A549 (cell line): ENCODE measurements at regions not wholly inside any gene's neighbourhood (a gene's known extent, or its start where the extent isn't known, plus 50 kb on each side); places are given as distances from the start of the nearest gene placed in this dataset.
A peak's percentile ranks its signal among the peaks of the same experiment; 100 is the strongest.

Source experiments
- ATAC-seq, 2 experiments: fragments of 200-7000 bp in 1 of 2; fragments of >200 bp in 1 of 2; cut with Nextera tagmentation in 1 of 2; cut with Tn5 transposase in 1 of 2; 3 replicates each; pipeline versions ENCODE4 v1.8.0 to v1.9.1; 2018 to 2020; ENCODE audit warnings: mild to moderate bottlenecking in 1 of 2, moderate library complexity in 1 of 2
- CTCF ChIA-PET: fragments of 300-600 bp; sonication (Branson Sonifier 250); formaldehyde crosslinking; extraction: SDS; loops from one replicate; lab custom pipeline; 2021; ENCODE audit warnings: antibody characterized with exemption, inconsistent platforms; lab: Yijun Ruan, JAX
- POLR2A ChIA-PET: fragments of 350-600 bp; formaldehyde crosslinking; extraction: SDS; loops from one replicate; lab custom pipeline; 2021; ENCODE audit warnings: antibody characterized with exemption, inconsistent platforms; lab: Yijun Ruan, JAX
- DNase-seq, 2 experiments: peaks; one replicate each; pipeline versions ENCODE4 v3.0.0 to v3.0.0-alpha.2; 2011 to 2016; ENCODE audit warnings: low read depth in 1 of 2, low spot score in 1 of 2
- FAIRE-seq: peaks from 2 replicates; lab custom pipeline; 2011; peaks lifted over from hg19 to GRCh38; lab: Jason Lieb, UNC
- H3K27ac ChIP-seq, 2 experiments: fragments of >200 bp; sonication (Bioruptor Twin); formaldehyde crosslinking; 3 replicates each; pipeline ENCODE4 v1.5.1; 2016 to 2017
- H3K4me1 ChIP-seq: fragments of >200 bp; sonication (Bioruptor Twin); formaldehyde crosslinking; 3 replicates; pipeline ENCODE4 v1.6.1; 2016
- H3K4me2 ChIP-seq: fragments of >200 bp; sonication (Bioruptor Twin); formaldehyde crosslinking; 3 replicates; pipeline ENCODE4 v1.6.1; 2016
- H3K4me3 ChIP-seq: fragments of >200 bp; sonication (Bioruptor Twin); formaldehyde crosslinking; 3 replicates; pipeline ENCODE4 v1.5.1; 2016
- H3K9me3 ChIP-seq: fragments of >200 bp; sonication (Bioruptor Twin); formaldehyde crosslinking; 3 replicates; pipeline ENCODE4 v1.6.1; 2016
- BHLHE40 ChIP-seq: IDR thresholded peaks from 2 replicates; pipeline ENCODE4 v1.6.1; 2012; ENCODE audit warnings: low read depth, low read length, inconsistent platforms
- CBX2 ChIP-seq: fragments of 200-600 bp; sonication (generic); IDR thresholded peaks from 2 replicates; pipeline ENCODE4 v1.6.1; 2016; ENCODE audit warnings: low read depth, mild to moderate bottlenecking, borderline replicate concordance
- CEBPB ChIP-seq, 2 experiments: fragments of >200 bp in 1 of 2; sonication (Bioruptor Twin) in 1 of 2; formaldehyde crosslinking in 1 of 2; IDR thresholded peaks; 2 replicates each; pipeline ENCODE4 v1.6.1; 2012 to 2016
- EHF ChIP-seq: fragments of 250-450 bp; sonication (Bioruptor Pico); IDR thresholded peaks from 2 replicates; pipeline ENCODE4 v1.5.0; 2020; ENCODE audit warnings: mild to moderate bottlenecking
- ESRRA ChIP-seq: fragments of 150-350 bp; IDR thresholded peaks from 2 replicates; pipeline ENCODE4 v1.6.1; 2014; ENCODE audit warnings: mild to moderate bottlenecking, low read length, borderline replicate concordance
- FOXS1 ChIP-seq: fragments of 250-450 bp; sonication (Bioruptor Pico); IDR thresholded peaks from 2 replicates; pipeline ENCODE4 v1.5.0; 2020; ENCODE audit warnings: mild to moderate bottlenecking, moderate library complexity
- GATA3 ChIP-seq: IDR thresholded peaks from 2 replicates; pipeline ENCODE4 v1.6.1; 2012; ENCODE audit warnings: borderline replicate concordance
- HOXA7 ChIP-seq: fragments of 250-450 bp; sonication (Bioruptor Pico); IDR thresholded peaks from 2 replicates; pipeline ENCODE4 v1.5.0; 2020; ENCODE audit warnings: mild to moderate bottlenecking, moderate library complexity
- JUNB ChIP-seq: fragments of >200 bp; sonication (Bioruptor Twin); formaldehyde crosslinking; IDR thresholded peaks from 2 replicates; pipeline ENCODE4 v1.6.1; 2016
- KDM5A ChIP-seq: fragments of 200-600 bp; sonication (generic); IDR thresholded peaks from 2 replicates; pipeline ENCODE4 v1.6.1; 2016; ENCODE audit warnings: antibody characterized with exemption, mild to moderate bottlenecking
- MAFK ChIP-seq: fragments of 450-650 bp; IDR thresholded peaks from 2 replicates; pipeline ENCODE4 v1.6.1; 2014; ENCODE audit not compliant: partially characterized antibody
- NFE2L2 ChIP-seq: fragments of 150-350 bp; conservative IDR thresholded peaks from 2 replicates; pipeline ENCODE4 v1.6.1; 2014; ENCODE audit warnings: low read length
- PHF8 ChIP-seq: fragments of 200-600 bp; sonication (generic); IDR thresholded peaks from 2 replicates; pipeline ENCODE4 v1.6.1; 2016; ENCODE audit warnings: low read depth, mild to moderate bottlenecking, antibody characterized with exemption, moderate library complexity, borderline replicate concordance
- POLR2A ChIP-seq: IDR thresholded peaks from 2 replicates; pipeline ENCODE4 v1.6.1; 2012; ENCODE audit warnings: mild to moderate bottlenecking, low read length
- POLR2AphosphoS2 ChIP-seq: conservative IDR thresholded peaks from 2 replicates; pipeline ENCODE4 v1.6.1; 2012; ENCODE audit warnings: low read length, improper control_type of control experiment, inconsistent platforms
- RAD21 ChIP-seq, 2 experiments: fragments of >200 bp in 1 of 2; sonication (Bioruptor Twin) in 1 of 2; formaldehyde crosslinking in 1 of 2; IDR thresholded peaks in 1 of 2; conservative IDR thresholded peaks in 1 of 2; 2 replicates in 1 of 2; 3 replicates in 1 of 2; pipeline ENCODE4 v1.6.1; 2012 to 2018; ENCODE audit warnings: inconsistent platforms in 1 of 2
- RARB ChIP-seq: fragments of 250-450 bp; sonication (Bioruptor Pico); IDR thresholded peaks from 2 replicates; pipeline ENCODE4 v1.8.0; 2021; ENCODE audit warnings: mild to moderate bottlenecking, moderate library complexity
- RFX5 ChIP-seq: fragments of 450-650 bp; IDR thresholded peaks from 2 replicates; pipeline ENCODE4 v1.7.1; 2014; ENCODE audit warnings: antibody characterized with exemption, mild to moderate bottlenecking, moderate library complexity
- SMC3 ChIP-seq: fragments of >200 bp; sonication (Bioruptor Twin); formaldehyde crosslinking; IDR thresholded peaks from 3 replicates; pipeline ENCODE4 v1.6.1; 2018; ENCODE audit warnings: inconsistent platforms
- SREBF2 ChIP-seq: fragments of 450-650 bp; IDR thresholded peaks from 2 replicates; pipeline ENCODE4 v1.6.1; 2014; ENCODE audit warnings: mild to moderate bottlenecking, moderate library complexity
- TFCP2L1 ChIP-seq: fragments of 250-450 bp; sonication (Bioruptor Pico); IDR thresholded peaks from 2 replicates; pipeline ENCODE4 v1.5.0; 2021; ENCODE audit warnings: mild to moderate bottlenecking
- WGBS: methylation state at CpG from one replicate; pipeline ENCODE4 v1.1.6; 2017; ENCODE audit errors: missing lambda C conversion rate; 5-methylcytosine and 5-hydroxymethylcytosine counted together
- TF ChIP-seq, protein P1 (sequence below): fragments of >200 bp; sonication (Bioruptor Twin); formaldehyde crosslinking; IDR thresholded peaks from 2 replicates; pipeline ENCODE4 v1.6.1; 2016
- TF ChIP-seq, protein P2 (sequence below): IDR thresholded peaks from 2 replicates; pipeline ENCODE4 v1.6.1; 2012
- TF ChIP-seq, protein P3 (sequence below): IDR thresholded peaks from 2 replicates; pipeline ENCODE4 v1.6.1; 2012

DNA sequence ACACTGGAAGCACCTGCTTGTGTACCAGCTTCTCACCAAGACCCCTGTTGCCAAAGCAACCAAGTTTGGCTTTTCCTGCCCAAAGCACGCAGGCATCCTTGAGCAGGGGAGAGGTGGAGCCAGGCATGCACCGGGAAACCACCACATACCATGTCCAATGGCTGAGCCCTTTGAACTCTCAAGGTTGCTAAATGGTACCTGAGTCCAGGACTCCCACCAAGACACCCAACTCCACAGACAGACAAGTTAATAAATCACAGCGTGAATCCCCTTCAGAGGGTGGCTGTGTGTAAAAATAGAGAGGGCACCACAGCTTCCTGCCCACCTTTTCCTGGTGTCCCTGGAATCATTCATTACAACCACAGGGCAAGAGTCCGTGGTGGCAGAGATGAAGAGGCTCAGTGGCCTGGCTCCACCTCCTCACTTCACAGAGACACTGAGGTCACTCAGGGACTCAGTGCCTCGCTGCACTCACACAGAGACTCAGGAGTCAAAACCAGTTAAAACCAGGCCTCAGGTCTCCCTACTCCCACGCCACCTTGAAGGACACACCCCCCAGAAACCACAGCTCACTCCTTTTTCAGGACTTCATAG lies 143.7 kb downstream of the C5orf15 start:
- WGBS: 59% methylated on average over 6 of the region's 6 CpGs
- FAIRE-seq: no peak

DNA sequence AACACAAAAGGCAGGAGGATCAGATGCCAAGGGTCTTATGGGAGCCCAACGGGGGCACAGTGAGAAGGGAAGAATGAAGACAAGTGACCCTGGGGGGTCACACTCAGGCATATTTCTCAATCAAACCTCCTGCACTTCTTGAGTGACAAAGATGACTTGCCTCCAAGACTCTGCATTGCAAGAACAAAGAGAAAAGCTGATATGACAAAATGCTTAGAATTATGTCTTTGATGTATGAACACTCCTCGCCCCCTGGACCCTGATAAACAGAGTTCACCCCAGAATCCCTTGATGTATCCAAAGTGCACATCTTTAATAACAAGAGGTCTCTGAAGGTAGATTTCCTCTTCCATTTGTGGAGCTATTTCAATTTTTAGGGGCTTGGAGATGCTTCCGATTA lies 146.5 kb downstream of the C5orf15 start:
- POLR2A ChIA-PET: no interaction called here
- H3K27ac ChIP-seq: no peak overlapping the region
- CTCF ChIA-PET: interaction anchor here (0.8 to 2.5 kb wide), 2 partner anchors 47 to 398 kb away, joined by 3 to 10 read pairs; no protein-coding TSS in a partner anchor
- no peaks in the 10 kb centered on the region for H3K9me3 ChIP-seq
- TF ChIP-seq RAD21 (conservative IDR thresholded peaks at IDR 0.05 in 1 of 2, IDR thresholded peaks at IDR 0.05 in 1 of 2): no peak
- TF ChIP-seq FOXS1 (CRISPR knock-in tag): no peak
- TF ChIP-seq POLR2AphosphoS2: no peak
- TF ChIP-seq MAFK: peak; percentile 59
- TF ChIP-seq, protein P1, sequence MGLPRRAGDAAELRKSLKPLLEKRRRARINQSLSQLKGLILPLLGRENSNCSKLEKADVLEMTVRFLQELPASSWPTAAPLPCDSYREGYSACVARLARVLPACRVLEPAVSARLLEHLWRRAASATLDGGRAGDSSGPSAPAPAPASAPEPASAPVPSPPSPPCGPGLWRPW: no peak
- TF ChIP-seq, all 56 proteins: peak for 1
- Histone ChIP-seq H3K4me3 (no peak overlapping the region), H3K4me1 (peaks cover 20% of the 10 kb centered on the region), H3K4me2 (no peak overlapping the region)
- ATAC-seq (no peak), DNase-seq (no peak), FAIRE-seq (no peak)
- WGBS: 47% methylated on average over 3 of the region's 3 CpGs

More for the DNA sequence above, 143.7 kb downstream of the C5orf15 start:
- CTCF ChIA-PET: interaction anchor here (1.0 to 2.4 kb wide), 2 partner anchors 44 to 401 kb away, joined by 5 to 12 read pairs; no protein-coding TSS in a partner anchor
- TF ChIP-seq JUNB: no peak
- no peak for TF ChIP-seq EHF
- TF ChIP-seq ESRRA: no peak
- TF ChIP-seq NFE2L2: no peak
- TF ChIP-seq CBX2: no peak
- DNase-seq: no peak
- H3K27ac ChIP-seq: no peak overlapping the region
- POLR2A ChIA-PET: no interaction called here
- H3K4me2 ChIP-seq: no peak overlapping the region
- H3K4me1 ChIP-seq: peaks cover 8% of the 10 kb centered on the region; the same call in 1 of the 3 replicates
- ATAC-seq: no peak
- H3K9me3 ChIP-seq: no peaks in the 10 kb centered on the region
- H3K4me3 ChIP-seq: no peak overlapping the region

DNA sequence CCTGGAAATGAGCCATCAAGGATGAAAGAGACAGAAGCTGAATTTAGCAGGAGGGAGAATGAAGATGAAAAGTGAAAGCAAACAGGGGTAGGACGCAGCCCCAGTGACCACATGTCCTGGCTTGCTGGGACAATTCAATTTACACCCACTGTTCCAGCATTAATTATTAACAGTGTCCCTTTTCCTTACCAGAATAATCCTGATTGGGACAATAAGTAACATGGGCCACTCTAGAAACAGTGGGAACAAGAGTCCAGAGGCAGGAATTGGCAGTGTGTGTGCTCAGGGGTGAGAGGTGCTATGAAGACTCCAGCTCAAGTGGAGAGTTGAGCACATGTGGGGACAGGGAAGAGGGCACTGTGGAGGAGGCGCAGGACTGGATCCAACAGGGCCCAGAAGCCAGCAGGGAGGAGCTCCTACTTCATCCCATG lies 147.1 kb downstream of the C5orf15 start:
- ATAC-seq (no peak), FAIRE-seq (no peak), DNase-seq (no peak)
- H3K9me3 ChIP-seq: no peaks in the 10 kb centered on the region
- ChIA-PET CTCF (interaction anchor here (0.6 to 2.5 kb wide), 4 partner anchors 8 to 397 kb away, joined by 3 to 10 read pairs (median 4); no protein-coding TSS in a partner anchor), POLR2A (no interaction called here)
- H3K4me3 ChIP-seq: no peak overlapping the region
- H3K4me2 ChIP-seq: peak overlapping the region; percentile 15; the same call in 1 of the 3 replicates
- 83% methylated on average over 2 of the region's 2 CpGs for WGBS
- no peak for TF ChIP-seq ESRRA
- H3K4me1 ChIP-seq: peaks cover 20% of the 10 kb centered on the region
- H3K27ac ChIP-seq: 0 out of 6 replicates have a peak overlapping the region, but pooled peaks of 1 of the 2 experiments have one; percentile 1

DNA sequence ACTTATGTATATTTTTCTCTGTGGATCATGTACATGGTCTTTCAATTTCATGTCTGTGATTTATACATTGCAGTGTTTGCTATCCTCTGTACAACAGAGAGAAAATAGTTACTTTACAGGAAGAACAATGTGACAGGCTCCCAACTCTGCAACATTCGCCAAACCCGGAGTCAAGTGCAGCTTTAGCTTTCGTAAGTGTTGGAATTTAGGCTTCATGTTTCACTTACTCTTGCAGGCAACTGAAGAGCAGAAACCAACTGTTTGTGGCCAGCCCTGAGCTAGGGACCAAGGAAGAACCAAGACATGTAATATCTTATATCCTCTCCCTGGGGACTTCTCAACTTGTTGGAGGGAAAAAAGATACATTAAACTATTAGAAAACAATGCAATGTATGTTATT lies 147.9 kb downstream of the C5orf15 start:
- DNase-seq: no peak
- Histone ChIP-seq H3K4me1 (peaks cover 20% of the 10 kb centered on the region), H3K27ac (no peak overlapping the region)
- TF ChIP-seq JUNB: no peak
- TF ChIP-seq SREBF2: no peak
- no peak for TF ChIP-seq FOXS1 (CRISPR knock-in tag)
- no peak for TF ChIP-seq RARB (CRISPR knock-in tag)
- TF ChIP-seq CEBPB (IDR thresholded peaks at IDR 0.05): no peak
- TF ChIP-seq CBX2: no peak
- TF ChIP-seq, protein P1: no peak
- no peak for TF ChIP-seq PHF8
- TF ChIP-seq, all 56 proteins: peak for 0
- no peak overlapping the region for H3K4me2 ChIP-seq
- ATAC-seq (no peak), FAIRE-seq (no peak)
- no peaks in the 10 kb centered on the region for H3K9me3 ChIP-seq
- ChIA-PET CTCF (interaction anchor here (0.9 to 2.5 kb wide), 2 partner anchors 8 to 49 kb away, joined by 3 to 10 read pairs; no protein-coding TSS in a partner anchor), POLR2A (no interaction called here)
- WGBS: 89% methylated on average over 3 of the region's 3 CpGs
- H3K4me3 ChIP-seq: no peak overlapping the region

DNA sequence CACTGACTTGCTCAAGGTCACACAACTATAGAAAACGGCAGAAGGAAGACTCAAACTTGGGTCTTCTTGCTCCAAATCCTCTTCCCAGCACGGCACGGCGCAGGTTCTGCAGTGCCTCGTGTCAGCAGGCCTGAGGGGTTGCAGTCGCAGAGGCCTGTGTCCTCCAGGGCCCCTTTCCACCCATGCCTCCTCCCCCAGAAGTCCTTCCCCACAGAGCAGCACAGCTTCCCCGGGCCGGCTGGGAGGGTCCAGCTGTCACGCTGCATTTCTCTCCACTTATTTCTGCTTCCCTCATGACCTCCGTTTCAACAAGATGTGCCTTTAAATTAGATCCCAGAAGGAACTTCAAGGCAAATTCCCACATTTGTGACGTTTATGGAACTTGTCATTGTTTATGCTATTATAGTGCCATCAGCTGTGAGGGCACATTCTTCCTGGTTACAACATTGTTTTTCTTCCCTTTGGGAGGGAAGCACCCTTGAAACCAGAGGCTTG lies 148.4 kb downstream of the C5orf15 start:
- H3K4me2 ChIP-seq: no peak overlapping the region
- peaks cover 20% of the 10 kb centered on the region for H3K4me1 ChIP-seq
- no peak for ATAC-seq
- DNase-seq: no peak
- no peak overlapping the region for H3K4me3 ChIP-seq
- TF ChIP-seq TFCP2L1 (CRISPR knock-in tag): no peak
- no peak for TF ChIP-seq HOXA7 (CRISPR knock-in tag)
- TF ChIP-seq GATA3: no peak
- TF ChIP-seq RFX5: no peak
- TF ChIP-seq, protein P2, sequence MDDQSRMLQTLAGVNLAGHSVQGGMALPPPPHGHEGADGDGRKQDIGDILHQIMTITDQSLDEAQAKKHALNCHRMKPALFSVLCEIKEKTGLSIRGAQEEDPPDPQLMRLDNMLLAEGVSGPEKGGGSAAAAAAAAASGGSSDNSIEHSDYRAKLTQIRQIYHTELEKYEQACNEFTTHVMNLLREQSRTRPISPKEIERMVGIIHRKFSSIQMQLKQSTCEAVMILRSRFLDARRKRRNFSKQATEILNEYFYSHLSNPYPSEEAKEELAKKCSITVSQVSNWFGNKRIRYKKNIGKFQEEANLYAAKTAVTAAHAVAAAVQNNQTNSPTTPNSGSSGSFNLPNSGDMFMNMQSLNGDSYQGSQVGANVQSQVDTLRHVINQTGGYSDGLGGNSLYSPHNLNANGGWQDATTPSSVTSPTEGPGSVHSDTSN: no peak
- TF ChIP-seq ESRRA: no peak
- TF ChIP-seq, protein P3, sequence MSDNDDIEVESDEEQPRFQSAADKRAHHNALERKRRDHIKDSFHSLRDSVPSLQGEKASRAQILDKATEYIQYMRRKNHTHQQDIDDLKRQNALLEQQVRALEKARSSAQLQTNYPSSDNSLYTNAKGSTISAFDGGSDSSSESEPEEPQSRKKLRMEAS: no peak
- no peak for TF ChIP-seq KDM5A
- no peak for TF ChIP-seq POLR2A
- no peak for TF ChIP-seq SMC3
- TF ChIP-seq BHLHE40: no peak
- CTCF ChIA-PET: interaction anchor here (1.4 kb wide), 1 partner anchor 49 kb away, joined by 3 read pairs; no protein-coding TSS in a partner anchor
- 75% methylated on average over 11 of the region's 11 CpGs for WGBS
- no peaks in the 10 kb centered on the region for H3K9me3 ChIP-seq
- no peak for FAIRE-seq
- POLR2A ChIA-PET: no interaction called here
- H3K27ac ChIP-seq: no peak overlapping the region
